Smooth muscle cell (in vitro differentiated cells): ENCODE measurements at regions not wholly inside any gene's neighbourhood (a gene's known extent, or its start where the extent isn't known, plus 50 kb on each side); places are given as distances from the start of the nearest gene placed in this dataset.

Source experiments
- DNase-seq: peaks from one replicate; lab custom pipeline; 2025; ENCODE audit not compliant: unreplicated experiment; lab: John Stamatoyannopoulos, UW
- H2AFZ ChIP-seq: fragments of 200-600 bp; sonication (generic); 2 replicates; pipeline ENCODE4 v1.6.0; 2016; ENCODE audit warnings: antibody characterized with exemption, low read depth, mild to moderate bottlenecking
- H3F3A ChIP-seq: fragments of 200-600 bp; sonication (generic); 2 replicates; pipeline ENCODE4 v1.6.0; 2017; ENCODE audit warnings: antibody characterized with exemption, low read depth
- H3K27ac ChIP-seq: fragments of 200-600 bp; sonication (generic); 2 replicates; pipeline ENCODE4 v1.5.1; 2016; ENCODE audit warnings: low read depth, mild to moderate bottlenecking
- H3K27me3 ChIP-seq: fragments of 200-600 bp; sonication (generic); 2 replicates; pipeline ENCODE4 v1.6.1; 2016; ENCODE audit warnings: low read depth, mild to moderate bottlenecking
- H3K36me3 ChIP-seq: fragments of 200-600 bp; sonication (generic); 2 replicates; pipeline ENCODE4 v1.5.1; 2016; ENCODE audit warnings: low read depth
- H3K4me1 ChIP-seq: fragments of 200-600 bp; sonication (generic); 2 replicates; pipeline ENCODE4 v1.5.1; 2016; ENCODE audit warnings: low read depth
- H3K4me2 ChIP-seq: fragments of 200-600 bp; sonication (generic); 2 replicates; pipeline ENCODE4 v1.6.0; 2016; ENCODE audit warnings: mild to moderate bottlenecking
- H3K4me3 ChIP-seq: fragments of 200-600 bp; sonication (generic); 2 replicates; pipeline ENCODE4 v1.5.1; 2016; ENCODE audit warnings: mild to moderate bottlenecking
- H3K79me2 ChIP-seq: fragments of 200-600 bp; sonication (generic); 2 replicates; pipeline ENCODE4 v1.6.0; 2016; ENCODE audit warnings: low read depth, mild to moderate bottlenecking
- H3K9ac ChIP-seq: fragments of 200-600 bp; sonication (generic); 2 replicates; pipeline ENCODE4 v1.6.0; 2016; ENCODE audit warnings: low read depth
- H3K9me3 ChIP-seq: fragments of 200-600 bp; sonication (generic); replicated peaks from 2 replicates; pipeline ENCODE4 v1.5.1; 2016; ENCODE audit warnings: low read depth
- H4K20me1 ChIP-seq: fragments of 200-600 bp; sonication (generic); 2 replicates; pipeline ENCODE4 v1.6.0; 2016; ENCODE audit warnings: low read depth
- CTCF ChIP-seq: fragments of 200-600 bp; sonication (generic); IDR thresholded peaks from 2 replicates; pipeline ENCODE4 v1.5.1; 2017; ENCODE audit warnings: borderline replicate concordance, mild to moderate bottlenecking, antibody characterized with exemption; ENCODE audit not compliant: insufficient read depth, poor library complexity, severe bottlenecking
- WGBS: methylation state at CpG from one replicate; pipeline ENCODE4 v1.1.7; 2016; ENCODE audit warnings: low lambda C conversion rate; 5-methylcytosine and 5-hydroxymethylcytosine counted together

- Histone ChIP-seq H3K4me3 (no peak overlapping the region), H3K4me2 (no peak overlapping the region), H3K27me3 (no peaks in the 10 kb centered on the region), H3K9ac (no peak overlapping the region), H3F3A (no peaks in the 10 kb centered on the region), H4K20me1 (no peaks in the 10 kb centered on the region), H3K9me3 (no peaks in the 10 kb centered on the region), H3K79me2 (no peaks in the 10 kb centered on the region), H3K36me3 (no peaks in the 10 kb centered on the region), H3K4me1 (no peaks in the 10 kb centered on the region), H2AFZ (no peak overlapping the region), H3K27ac (no peak overlapping the region)
- TF ChIP-seq CTCF, result no peak
- DNase-seq, result no peak
- WGBS, result 75% methylated on average over 3 of the region's 3 CpGs
Observed at GRCh38 chr19:31955061-31955460, 390.3 kb upstream of the ZNF507 start.

DNA sequence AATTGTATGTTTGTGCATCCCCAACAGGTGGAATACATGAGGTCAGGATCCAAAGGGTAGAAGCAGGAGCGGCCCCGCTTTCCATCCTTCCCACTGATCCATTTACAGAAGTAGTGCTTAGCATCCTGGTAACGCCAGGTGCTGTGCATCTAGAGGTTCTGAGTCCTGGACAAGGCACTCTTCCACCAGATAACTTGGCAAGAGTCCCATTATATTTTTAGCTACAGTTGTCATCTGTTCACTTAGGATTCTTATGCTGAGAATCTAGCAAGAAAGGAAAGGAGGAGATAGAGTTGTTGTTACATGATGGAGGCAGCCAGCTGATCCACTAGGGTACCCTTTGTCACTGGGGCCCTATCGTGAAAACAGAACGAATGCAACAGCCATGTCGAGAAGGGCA is 389.5 kb upstream of the ZNF507 start:
- 92% methylated on average over 6 of the region's 6 CpGs for whole genome bisulfite sequencing
- no peaks in the 10 kb centered on the region for H4K20me1 ChIP-seq
- no peaks in the 10 kb centered on the region for H3K9me3 ChIP-seq
- H3F3A ChIP-seq, result no peaks in the 10 kb centered on the region
- no peaks in the 10 kb centered on the region for H3K4me1 ChIP-seq
- H3K27me3 ChIP-seq, result no peaks in the 10 kb centered on the region
- H3K36me3 ChIP-seq, result no peaks in the 10 kb centered on the region
- no peak overlapping the region for H3K4me3 ChIP-seq
- H2AFZ ChIP-seq, result no peak overlapping the region
- TF ChIP-seq CTCF, result no peak
- DNase-seq, result no peak
- no peaks in the 10 kb centered on the region for H3K79me2 ChIP-seq
- H3K27ac ChIP-seq, result no peak overlapping the region
- H3K9ac ChIP-seq, result no peak overlapping the region
- no peak overlapping the region for H3K4me2 ChIP-seq

DNA sequence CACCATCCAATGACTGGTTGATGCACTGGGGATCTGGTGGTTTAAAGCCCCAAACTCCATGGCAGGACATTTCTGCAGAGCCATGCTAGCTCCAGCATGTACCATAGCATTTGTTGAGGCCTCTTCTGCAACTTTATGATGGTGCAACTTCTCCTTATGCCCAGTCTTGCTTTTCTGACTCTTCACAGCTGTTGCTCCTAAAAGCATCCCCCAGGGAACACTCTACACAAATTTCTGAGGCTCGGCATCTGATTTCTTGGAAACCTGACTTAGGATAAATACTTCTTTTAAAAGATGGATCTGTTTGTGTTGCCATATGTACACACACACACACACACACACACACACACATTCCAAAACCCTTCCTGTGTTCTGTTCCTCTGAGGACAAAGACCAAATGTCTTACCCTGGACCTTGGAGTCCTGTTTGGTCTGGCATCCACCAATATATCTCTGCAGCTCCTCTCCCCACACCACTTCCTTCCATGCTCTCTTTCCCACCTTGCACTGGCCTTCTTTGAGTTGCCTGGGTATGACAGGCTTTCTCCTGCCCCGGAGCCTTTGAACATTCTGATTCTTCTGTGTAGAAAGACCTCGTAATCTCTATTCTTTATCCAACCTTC is 388.5 kb upstream of the ZNF507 start:
- TF ChIP-seq CTCF, result no peak

GRCh38 chr19:31957711-31958110 is 387.7 kb upstream of the ZNF507 start:
- no peak overlapping the region for H3K27ac ChIP-seq
- H4K20me1 ChIP-seq, result no peaks in the 10 kb centered on the region
- no peaks in the 10 kb centered on the region for H3F3A ChIP-seq
- no peak overlapping the region for H2AFZ ChIP-seq
- 48% methylated on average over 4 of the region's 4 CpGs for WGBS
- H3K36me3 ChIP-seq, result no peaks in the 10 kb centered on the region
- H3K4me1 ChIP-seq, result no peaks in the 10 kb centered on the region
- H3K4me3 ChIP-seq, result no peak overlapping the region
- no peak for TF ChIP-seq CTCF
- no peak overlapping the region for H3K9ac ChIP-seq
- no peak for DNase-seq
- H3K9me3 ChIP-seq, result no peaks in the 10 kb centered on the region
- H3K79me2 ChIP-seq, result no peaks in the 10 kb centered on the region
- peak overlapping the region; percentile 16 for H3K4me2 ChIP-seq
- H3K27me3 ChIP-seq, result no peaks in the 10 kb centered on the region

More for the DNA sequence above, 388.5 kb upstream of the ZNF507 start:
- H3K27me3 ChIP-seq, result no peaks in the 10 kb centered on the region
- H2AFZ ChIP-seq, result no peak overlapping the region
- no peak overlapping the region for H3K4me2 ChIP-seq
- H3K9me3 ChIP-seq, result no peaks in the 10 kb centered on the region
- no peak overlapping the region for H3K4me3 ChIP-seq
- H4K20me1 ChIP-seq, result no peaks in the 10 kb centered on the region
- no peak overlapping the region for H3K27ac ChIP-seq
- H3K4me1 ChIP-seq, result no peaks in the 10 kb centered on the region
- no peaks in the 10 kb centered on the region for H3K36me3 ChIP-seq
- H3F3A ChIP-seq, result no peaks in the 10 kb centered on the region
- no peak overlapping the region for H3K9ac ChIP-seq
- WGBS, result 78% methylated on average over 3 of the region's 3 CpGs
- H3K79me2 ChIP-seq, result no peaks in the 10 kb centered on the region
- no peak for DNase-seq
